ENCODE measurements at regions not wholly inside any gene's neighbourhood (a gene's known extent, or its start where the extent isn't known, plus 50 kb on each side); places are given as distances from the start of the nearest gene placed in this dataset.

GRCh38 chr15:95538693-95539092, 791.8 kb upstream of the NR2F2 start:
- DNase-seq, result no peak

- DNase-seq, result no peak
Measured at GRCh38 chr15:95541301-95541700, 789.2 kb upstream of the NR2F2 start.

- no peak for DNase-seq
Measured at GRCh38 chr15:95549168-95549738, 781.2 kb upstream of the NR2F2 start.

GRCh38 chr15:95550702-95551101, 779.8 kb upstream of the NR2F2 start:
- no peak for DNase-seq

DNA sequence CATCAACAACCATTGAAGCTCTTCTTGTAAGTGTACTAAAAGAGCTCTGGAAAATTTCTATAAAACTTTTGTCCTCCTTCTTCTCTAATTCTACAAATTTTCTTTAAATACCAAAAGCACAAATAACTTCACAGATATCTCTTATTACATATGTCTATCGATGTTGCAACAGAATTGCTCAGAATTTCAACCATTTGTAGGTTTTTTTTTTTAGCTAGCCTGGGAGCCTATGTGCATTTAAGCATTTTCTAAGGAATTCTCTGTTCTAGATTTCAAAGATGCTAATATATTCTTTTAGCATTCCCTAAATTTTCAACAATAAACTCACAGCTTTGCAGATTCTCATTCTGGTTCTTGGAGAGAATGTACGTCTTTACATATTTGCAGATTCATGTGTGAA, 774.3 kb upstream of the NR2F2 start:
- DNase-seq, result no peak

GRCh38 chr15:95556866-95557225, 773.7 kb upstream of the NR2F2 start:
- DNase-seq, result no peak

- no peak for DNase-seq
Measured at GRCh38 chr15:95557226-95558046, 773.1 kb upstream of the NR2F2 start.

DNA sequence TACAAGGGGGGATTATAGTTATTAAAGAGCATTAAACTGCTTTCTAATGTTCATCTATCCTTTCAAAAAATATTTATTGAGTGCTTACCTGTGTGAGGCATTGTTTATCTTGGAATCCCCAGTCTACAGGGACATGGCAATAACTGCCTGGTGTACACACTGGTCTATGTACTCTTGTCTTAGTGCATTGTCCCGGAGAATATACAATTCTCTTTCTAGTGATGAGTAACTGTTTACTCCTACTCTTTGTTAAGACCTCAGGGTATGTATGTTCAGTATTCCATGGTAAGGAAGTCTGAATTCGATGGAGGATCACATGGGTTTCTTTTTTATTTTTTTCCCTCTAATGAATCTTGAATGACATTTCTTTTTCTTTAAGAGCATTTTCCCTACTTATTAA, 772.4 kb upstream of the NR2F2 start:
- no peak for DNase-seq

DNA sequence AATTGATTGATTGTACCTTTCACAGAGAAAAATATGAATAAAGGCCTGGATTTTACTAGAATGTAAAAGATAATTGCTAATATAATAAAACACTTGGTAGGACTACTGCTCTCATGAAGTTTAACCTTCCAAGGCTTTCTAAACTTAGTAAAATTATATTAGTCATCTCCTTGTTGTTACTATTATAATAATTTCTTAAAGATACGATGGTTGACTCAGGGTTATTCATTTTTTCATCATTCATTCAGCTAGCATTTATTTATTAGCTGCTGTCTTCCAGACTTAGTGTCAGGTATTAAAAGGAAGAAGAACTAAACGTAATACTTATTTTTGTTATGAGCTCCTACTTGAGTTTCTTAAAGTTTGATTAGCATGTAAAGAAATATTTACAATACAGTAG, 771.6 kb upstream of the NR2F2 start:
- no peak for DNase-seq

DNA sequence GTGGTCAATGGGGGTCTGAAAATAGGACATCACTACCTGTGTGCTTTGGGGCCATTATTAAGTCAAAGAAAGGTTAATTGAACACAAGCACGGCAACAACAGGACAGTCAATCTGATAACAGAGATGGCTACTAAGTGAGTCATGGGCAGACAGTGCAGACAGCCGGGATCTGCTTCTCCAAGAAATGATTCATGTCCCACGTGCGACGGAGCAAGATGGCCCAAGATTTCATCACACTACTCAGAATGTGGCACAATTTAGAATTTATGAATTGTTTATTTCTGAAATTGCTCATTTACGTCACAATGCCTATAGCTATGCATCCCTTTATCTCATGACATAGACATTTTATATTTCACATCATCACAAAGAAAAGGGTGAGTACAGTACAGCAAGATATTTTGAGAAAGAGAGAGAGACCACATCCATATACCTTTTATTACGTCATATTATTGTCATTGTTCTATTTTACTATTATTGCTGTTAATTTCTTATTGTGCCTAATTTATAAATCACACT, 770.6 kb upstream of the NR2F2 start:
- no peak for DNase-seq

- no peak for DNase-seq
Measured at GRCh38 chr15:95561463-95561862, 769.0 kb upstream of the NR2F2 start.

- DNase-seq, result no peak
Measured at GRCh38 chr15:95563634-95564033, 766.9 kb upstream of the NR2F2 start.

DNA sequence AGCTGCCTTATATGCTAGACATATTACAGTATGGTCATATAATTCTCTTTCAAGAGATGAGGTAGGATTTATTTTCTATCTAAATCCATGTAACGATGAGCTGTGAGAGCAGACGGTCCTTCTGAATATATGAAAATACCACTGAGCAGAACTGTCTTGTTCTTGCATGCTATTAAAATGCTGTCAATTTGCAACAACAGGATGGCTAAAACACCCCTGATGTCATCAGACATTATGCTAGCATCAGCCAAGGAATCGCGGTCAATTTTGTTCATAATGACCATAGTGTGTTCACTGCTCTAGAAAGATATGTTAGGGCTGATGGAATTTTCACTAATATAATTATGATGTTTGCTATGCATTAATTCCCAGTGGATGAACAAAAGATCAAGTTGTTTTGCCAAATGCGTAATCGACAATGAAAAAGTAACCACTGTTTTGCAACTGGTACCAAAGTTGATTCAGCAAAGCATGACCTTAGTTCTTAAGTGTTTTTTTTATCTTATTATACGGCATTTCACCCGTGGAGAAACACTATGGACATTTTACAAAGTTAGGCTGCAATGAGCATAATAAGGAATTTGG, 765.4 kb upstream of the NR2F2 start:
- no peak for DNase-seq

DNA sequence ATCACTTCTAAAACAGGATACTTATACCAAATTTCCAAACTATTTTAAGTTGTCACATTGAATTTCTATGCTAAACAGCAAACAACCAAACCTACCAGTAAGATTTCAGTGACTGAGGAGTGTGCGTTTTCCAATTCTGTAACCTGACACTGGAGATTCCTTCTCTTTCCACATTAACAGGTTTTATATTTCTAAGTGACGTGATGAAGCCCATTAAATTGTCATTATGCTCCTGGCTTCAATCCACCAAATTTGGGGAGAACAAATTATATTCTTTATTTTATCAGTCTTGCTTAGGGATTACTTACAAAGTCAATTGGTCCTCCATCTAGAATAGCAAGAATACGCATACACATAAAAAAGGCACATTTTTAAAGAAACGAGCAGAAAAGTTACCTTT, 764.8 kb upstream of the NR2F2 start:
- no peak for DNase-seq

- no peak for DNase-seq
Measured at GRCh38 chr15:95567686-95568085, 762.8 kb upstream of the NR2F2 start.

GRCh38 chr15:95574053-95574452, 756.4 kb upstream of the NR2F2 start:
- no peak for DNase-seq

GRCh38 chr15:95577927-95578326, 752.6 kb upstream of the NR2F2 start:
- no peak for DNase-seq

GRCh38 chr15:95580121-95580520, 750.4 kb upstream of the NR2F2 start:
- DNase-seq, result no peak

- DNase-seq, result no peak
Measured at GRCh38 chr15:95581595-95581994, 748.9 kb upstream of the NR2F2 start.

DNA sequence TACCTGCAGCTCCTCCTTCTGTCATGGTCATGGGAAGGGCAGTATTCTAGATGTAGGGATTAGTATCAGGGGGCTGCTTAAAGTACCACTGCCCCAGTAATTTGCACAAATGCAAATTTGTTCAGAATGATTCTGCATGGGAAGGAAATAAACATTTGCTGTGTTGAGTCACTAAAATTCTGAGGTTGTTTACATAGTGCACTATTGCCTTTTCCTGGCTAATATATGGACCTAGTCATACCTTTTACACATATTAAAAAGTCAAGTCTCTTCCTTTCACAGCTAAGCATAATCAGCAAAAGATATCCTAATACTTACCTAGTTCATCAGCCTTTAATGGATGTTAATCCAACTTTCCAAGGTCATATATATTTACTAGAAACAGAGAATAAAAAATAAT, 746.4 kb upstream of the NR2F2 start:
- DNase-seq, result no peak

- no peak for DNase-seq
Measured at GRCh38 chr15:95588056-95588455, 742.4 kb upstream of the NR2F2 start.

GRCh38 chr15:95590533-95591044, 739.9 kb upstream of the NR2F2 start:
- no peak for DNase-seq

DNA sequence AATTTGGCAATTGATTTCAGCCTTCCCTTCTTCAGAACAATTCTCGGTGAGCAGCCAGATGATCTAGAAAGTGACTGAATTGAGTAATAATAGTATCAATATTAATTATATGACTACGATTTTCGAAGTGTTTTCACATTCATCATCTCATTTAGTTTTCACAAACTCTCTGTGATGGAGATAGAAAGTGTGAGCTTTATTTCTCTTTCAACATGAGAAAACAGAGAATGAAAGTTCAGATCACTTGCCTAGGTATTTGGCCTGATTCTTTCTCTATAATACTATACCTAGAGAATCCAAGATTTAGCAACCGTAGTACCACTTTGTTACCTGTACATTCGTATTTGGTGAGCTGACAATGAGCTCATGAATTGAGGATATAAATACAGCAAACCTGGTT, 739.2 kb upstream of the NR2F2 start:
- DNase-seq, result no peak

DNA sequence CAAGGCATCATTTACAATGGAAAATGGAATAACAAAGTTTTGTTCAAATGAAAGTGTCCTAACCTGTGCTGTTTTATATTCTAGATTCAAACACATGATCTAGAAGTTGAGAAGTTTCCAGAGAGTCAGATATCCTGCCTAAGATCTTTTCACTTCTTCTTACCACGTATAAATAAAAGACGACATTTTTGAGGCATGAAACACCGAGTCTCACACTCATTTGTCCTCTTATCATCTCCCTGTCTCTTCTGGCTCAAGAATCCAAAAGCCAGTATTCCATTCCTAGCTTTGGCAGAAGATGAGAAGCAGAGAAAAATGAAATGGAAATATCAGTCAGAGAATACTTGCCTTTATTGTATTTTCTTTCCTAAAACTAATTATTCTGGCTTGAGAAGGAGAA, 738.6 kb upstream of the NR2F2 start:
- DNase-seq, result no peak
